HG03469 (cell line): ENCODE measurements at regions not wholly inside any gene's neighbourhood (a gene's known extent, or its start where the extent isn't known, plus 50 kb on each side); places are given as distances from the start of the nearest gene placed in this dataset.

Source experiments
- ATAC-seq: cut with Tn5 transposase; IDR thresholded peaks from one replicate; pipeline ENCODE4 v1.9.1; 2021; ENCODE audit warnings: mild to moderate bottlenecking, moderate library complexity, moderate number of reproducible peaks; ENCODE audit not compliant: unreplicated experiment

- no peak for ATAC-seq
These were observed 327.9 kb downstream of the LPIN1 start for GRCh38 chr2:12074126-12074844.

DNA sequence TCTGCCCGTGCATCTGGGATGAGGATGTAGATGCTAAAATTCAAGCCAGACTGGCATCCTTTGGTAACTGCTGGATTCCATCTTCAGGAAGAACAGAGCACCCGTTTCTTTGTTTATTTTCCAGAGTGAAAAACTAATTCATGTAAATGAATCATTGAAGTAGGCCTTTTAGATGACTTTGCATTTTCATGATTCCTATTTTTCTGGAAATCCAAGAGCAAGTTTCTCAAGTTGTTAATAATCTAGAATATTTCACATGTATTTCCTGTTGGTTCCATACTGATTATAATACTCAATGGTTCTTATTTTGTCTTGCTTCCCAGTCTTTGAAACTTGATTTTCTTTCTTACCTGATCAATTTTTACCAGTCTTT is 328.4 kb downstream of the LPIN1 start:
- no peak for ATAC-seq

DNA sequence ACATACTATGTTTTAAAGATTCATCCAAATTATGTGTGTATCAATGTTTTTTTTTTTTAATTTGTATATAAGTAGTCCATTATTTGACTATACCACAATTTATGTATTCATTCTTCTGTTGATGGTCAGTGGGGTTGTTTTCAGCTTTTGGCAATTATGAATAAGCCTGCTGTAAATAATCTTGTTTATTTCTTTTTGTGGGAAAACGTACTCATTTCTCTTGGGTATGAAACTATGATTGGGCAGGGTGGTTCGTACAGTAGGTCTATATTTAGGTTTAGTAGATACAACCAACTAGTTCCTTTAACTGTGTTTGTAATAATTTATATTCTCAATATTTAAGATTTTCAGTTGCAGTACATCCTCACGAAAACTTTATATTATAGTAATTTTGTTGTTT is 329.2 kb downstream of the LPIN1 start:
- no peak for ATAC-seq

DNA sequence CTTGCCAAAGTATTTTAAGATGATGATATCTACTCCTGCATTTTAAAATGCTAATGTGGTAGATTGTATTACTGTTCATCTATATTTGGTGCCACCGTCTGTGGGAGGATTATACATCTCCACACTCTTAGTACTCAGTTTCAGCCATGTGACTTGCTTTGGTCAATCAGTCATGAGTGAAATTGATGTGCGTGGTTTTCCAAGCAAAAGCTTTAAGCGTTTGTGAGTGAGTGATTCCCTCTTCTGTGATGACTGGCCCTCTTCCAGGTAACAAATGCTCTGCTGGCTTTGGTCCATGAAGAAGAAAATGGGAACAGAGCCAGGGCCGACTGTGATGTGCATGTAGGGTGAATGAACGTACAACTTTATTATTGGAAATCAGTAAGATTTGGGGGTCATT is 330.4 kb downstream of the LPIN1 start:
- peak; percentile 61 for ATAC-seq

GRCh38 chr2:12080360-12080759 is 333.9 kb downstream of the LPIN1 start:
- ATAC-seq, result no peak

- ATAC-seq, result no peak
These were observed 335.2 kb downstream of the LPIN1 start for GRCh38 chr2:12081481-12082210.

GRCh38 chr2:12083081-12083581 is 336.7 kb downstream of the LPIN1 start:
- ATAC-seq, result no peak

GRCh38 chr2:12083713-12084419 is 337.4 kb downstream of the LPIN1 start:
- no peak for ATAC-seq

- no peak for ATAC-seq
These were observed 340.7 kb downstream of the LPIN1 start for GRCh38 chr2:12087175-12087574.

- ATAC-seq, result no peak
These were observed 341.4 kb downstream of the LPIN1 start for GRCh38 chr2:12087671-12088380.

- ATAC-seq, result no peak
These were observed 342.6 kb downstream of the LPIN1 start for GRCh38 chr2:12089001-12089400.

- no peak for ATAC-seq
These were observed 343.1 kb downstream of the LPIN1 start for GRCh38 chr2:12089496-12089895.

- ATAC-seq, result no peak
These were observed 343.6 kb downstream of the LPIN1 start for GRCh38 chr2:12090072-12090471.

- no peak for ATAC-seq
These were observed 344.2 kb downstream of the LPIN1 start for GRCh38 chr2:12090590-12090989.

DNA sequence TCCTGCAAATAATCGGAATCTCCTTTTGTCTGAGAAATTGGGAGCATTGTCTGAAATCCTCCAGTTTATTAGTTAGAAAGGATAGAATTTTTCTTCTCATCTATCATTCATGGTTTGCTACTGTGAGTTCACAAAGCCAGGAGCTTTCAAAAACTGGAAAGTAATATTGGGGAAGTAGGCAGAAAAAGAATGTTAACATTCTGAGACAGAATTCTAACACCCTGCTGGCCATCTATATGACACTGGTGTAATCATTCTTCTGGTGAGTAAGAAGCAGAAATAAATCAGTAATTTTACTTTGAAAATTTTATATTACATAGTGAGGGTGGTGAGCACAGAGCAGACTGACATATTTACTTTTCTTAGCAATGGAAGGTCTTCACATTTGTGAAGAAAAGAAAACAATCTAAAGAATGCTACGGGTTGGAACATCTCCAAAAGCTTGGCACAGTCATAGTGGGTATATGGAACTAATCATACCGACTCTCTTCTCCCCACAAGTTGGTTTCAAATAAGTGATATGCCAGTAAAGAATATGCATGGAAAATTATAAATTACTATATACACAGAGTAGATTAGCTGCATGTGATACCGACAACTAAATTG is 344.9 kb downstream of the LPIN1 start:
- no peak for ATAC-seq

DNA sequence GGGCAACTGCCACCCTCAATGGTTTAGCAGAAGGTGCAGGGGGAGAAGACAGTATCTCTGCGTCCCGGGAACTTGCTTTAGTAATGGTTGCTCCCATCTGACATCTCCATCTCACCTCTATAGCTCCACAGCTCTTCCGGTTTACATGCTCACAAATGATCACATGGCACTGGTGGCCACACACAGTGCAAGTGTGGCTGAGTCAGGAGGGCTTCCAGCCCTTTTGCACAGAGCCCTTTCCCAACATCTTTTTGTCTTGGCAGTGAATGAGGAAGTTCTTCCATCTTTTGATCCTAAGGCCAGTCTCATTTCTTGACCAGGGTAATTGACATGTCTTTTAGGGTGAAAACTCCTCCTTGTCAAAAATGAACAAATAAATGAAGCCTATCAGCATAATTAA is 347.7 kb downstream of the LPIN1 start:
- ATAC-seq, result no peak

- ATAC-seq, result no peak
These were observed 349.8 kb downstream of the LPIN1 start for GRCh38 chr2:12096051-12096787.

DNA sequence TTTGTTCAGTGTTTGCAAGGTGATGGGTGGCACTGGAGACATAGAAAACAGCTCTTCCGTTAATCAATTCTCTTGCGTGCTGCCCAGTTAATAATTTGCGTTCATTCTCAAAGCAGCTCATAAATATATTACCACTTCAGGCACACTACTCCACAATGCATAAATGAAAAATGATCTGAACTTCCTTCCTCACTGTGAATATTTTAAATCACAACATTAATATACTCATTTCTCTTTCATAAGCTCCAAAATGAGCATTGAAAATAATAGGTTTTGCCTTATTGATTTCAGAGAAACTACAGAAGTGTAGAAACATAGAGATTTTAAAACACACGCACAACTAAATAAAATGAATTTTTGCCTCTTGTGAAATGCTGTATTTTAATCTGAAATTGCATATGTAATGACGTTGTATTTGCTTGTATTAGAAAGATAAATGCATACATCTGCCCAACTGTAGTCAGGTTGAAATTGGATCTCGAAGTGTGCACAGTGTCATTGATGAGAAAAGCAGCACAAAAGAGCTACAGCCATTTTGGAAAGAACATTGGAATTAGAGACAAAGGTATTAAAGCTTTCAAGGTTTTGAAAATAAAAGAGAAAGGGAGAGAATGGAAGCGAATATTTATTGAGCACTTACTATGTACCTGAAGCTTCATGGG is 350.5 kb downstream of the LPIN1 start:
- no peak for ATAC-seq

DNA sequence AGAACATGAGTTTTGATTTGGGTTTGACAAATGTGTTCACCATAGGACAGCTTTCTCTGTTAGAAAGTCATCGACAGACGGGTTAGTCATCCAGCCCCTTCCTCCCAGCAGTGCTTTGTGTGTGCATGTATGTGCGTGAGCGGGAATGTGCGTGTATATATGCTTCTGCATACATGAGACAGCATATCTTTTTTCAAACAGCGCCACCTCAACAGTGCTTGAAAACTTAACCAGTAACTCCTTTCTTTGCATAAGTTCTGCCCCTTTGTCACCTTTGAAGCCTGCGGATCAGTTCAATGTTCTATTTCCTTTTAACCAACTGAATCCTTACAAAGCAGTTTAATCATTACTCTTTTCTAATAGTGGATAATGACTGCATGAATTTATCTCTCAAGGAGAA is 351.4 kb downstream of the LPIN1 start:
- ATAC-seq, result no peak
